ENCODE measurements at regions not wholly inside any gene's neighbourhood (a gene's known extent, or its start where the extent isn't known, plus 50 kb on each side); places are given as distances from the start of the nearest gene placed in this dataset.

- H3K4me1 Mint-ChIP-seq, result no peaks in the 10 kb centered on the region
- WGBS (ENCODE audit: extremely low coverage, insufficient read length, low lambda C conversion rate), result no CpG with 5 or more reads among the region's 4 CpGs
Measured at GRCh38 chr15:37485056-37485455, 384.7 kb upstream of the MEIS2 start.

More at GRCh38 chr15:37485056-37485455, 384.7 kb upstream of the MEIS2 start:
- Histone ChIP-seq H3K79me2 (ENCODE audit: insufficient read depth, low read length) (no peaks in the 10 kb centered on the region), H4K20me1 (ENCODE audit: control insufficient read depth, insufficient read depth, insufficient read length) (no peaks in the 10 kb centered on the region), H3K4me2 (ENCODE audit: insufficient read depth, insufficient read length, low read length) (no peak overlapping the region), H3K23ac (ENCODE audit: insufficient read length, low read depth, low read length) (no peak overlapping the region), H2BK12ac (ENCODE audit: insufficient read length, low read depth, low read length) (no peak overlapping the region), H2BK120ac (ENCODE audit: low read depth, low read length, poor library complexity, severe bottlenecking) (no peak overlapping the region), H3T11ph (ENCODE audit: low read length) (no peak overlapping the region), H4K5ac (ENCODE audit: insufficient read length, low read depth, low read length) (no peak overlapping the region), H3K23me2 (ENCODE audit: insufficient read length, low read depth, low read length, poor library complexity, severe bottlenecking) (no peaks in the 10 kb centered on the region), H4K8ac (replicated peaks; ENCODE audit: insufficient read length, low read depth, low read length) (no peak overlapping the region), H3K9ac (ENCODE audit: extremely low read depth, insufficient read length, low read length) (no peak overlapping the region), H2BK5ac (ENCODE audit: insufficient read length, low read length) (no peak overlapping the region), H3K27ac (ENCODE audit: insufficient read length, low read depth, low read length) (no peak overlapping the region), H3K14ac (ENCODE audit: insufficient read depth, low read length) (no peak overlapping the region), H2BK20ac (ENCODE audit: low read depth, low read length, poor library complexity, severe bottlenecking) (no peak overlapping the region), H2AK5ac (ENCODE audit: insufficient read length, low read length) (no peak overlapping the region), H3K9me3 (ENCODE audit: control insufficient read depth, low read depth, low read length) (no peaks in the 10 kb centered on the region), H2BK15ac (ENCODE audit: low read depth, low read length) (no peak overlapping the region), H3K27me3 (ENCODE audit: insufficient read depth, low read length) (no peaks in the 10 kb centered on the region), H3K4me1 (ENCODE audit: insufficient read depth, low read length) (no peaks in the 10 kb centered on the region), H2AFZ (ENCODE audit: low read length) (no peak overlapping the region), H3K18ac (ENCODE audit: insufficient read length, low read depth, low read length) (no peak overlapping the region), H3K79me1 (ENCODE audit: insufficient read depth, low read depth, low read length, poor library complexity, severe bottlenecking) (no peaks in the 10 kb centered on the region), H3K4ac (ENCODE audit: low read depth, low read length) (no peak overlapping the region), H3K56ac (ENCODE audit: insufficient read length, low read depth, low read length) (no peak overlapping the region), H4K91ac (ENCODE audit: insufficient read length, low read depth, low read length) (no peak overlapping the region)
- no peak for TF ChIP-seq CTCF (conservative IDR thresholded peaks at IDR 0.05)
- peaks cover 17 to 20% of the 10 kb centered on the region in 2 experiments; a peak in 4 of 5 replicates for H3K9me3 Mint-ChIP-seq
- H3K4me3 Mint-ChIP-seq, result no peak overlapping the region
- peaks cover 0 to 15% (median 4%) of the 10 kb centered on the region in 3 experiments; a peak in 4 of 7 replicates for H3K36me3 Mint-ChIP-seq (ENCODE audit: insufficient read depth in 1 of 3, low read depth in 3 of 3)
- DNase-seq, result no peak
- no peak overlapping the region for H3K27ac Mint-ChIP-seq
- H3K27me3 Mint-ChIP-seq (ENCODE audit: low read depth), result peaks cover 1% of the 10 kb centered on the region; the same call in 1 of the 2 replicates
